ENCODE measurements at regions not wholly inside any gene's neighbourhood (a gene's known extent, or its start where the extent isn't known, plus 50 kb on each side); places are given as distances from the start of the nearest gene placed in this dataset.
A peak's percentile ranks its signal among the peaks of the same experiment; 100 is the strongest.

GRCh38 chr2:204127238-204127637 lies 190.7 kb downstream of the ICOS start:
- Histone ChIP-seq H3K9me3 (replicated peaks; ENCODE audit: insufficient read depth, low read length) (no peaks in the 10 kb centered on the region), H3K27ac (ENCODE audit: low read length) (no peak overlapping the region), H3K9me2 (replicated peaks; ENCODE audit: insufficient read depth, low read length) (no peaks in the 10 kb centered on the region), H3K36me3 (replicated peaks; ENCODE audit: insufficient read depth, low read length) (no peaks in the 10 kb centered on the region), H3K27me3 (replicated peaks; ENCODE audit: insufficient read depth, low read length) (no peaks in the 10 kb centered on the region), H3K4me2 (ENCODE audit: low read depth, low read length) (no peak overlapping the region), H3F3A (ENCODE audit: insufficient read depth, low read length) (no peaks in the 10 kb centered on the region), H3K4me3 (ENCODE audit: low read length) (no peak overlapping the region), H3K9ac (ENCODE audit: low read length) (no peak overlapping the region), H2AFZ (ENCODE audit: low read length) (no peak overlapping the region), H3K79me2 (ENCODE audit: low read length) (no peaks in the 10 kb centered on the region), H3K4me1 (ENCODE audit: low read length) (peaks cover 8% of the 10 kb centered on the region), H4K20me1 (ENCODE audit: insufficient read depth, low read length) (no peaks in the 10 kb centered on the region)
- TF ChIP-seq, protein P1, sequence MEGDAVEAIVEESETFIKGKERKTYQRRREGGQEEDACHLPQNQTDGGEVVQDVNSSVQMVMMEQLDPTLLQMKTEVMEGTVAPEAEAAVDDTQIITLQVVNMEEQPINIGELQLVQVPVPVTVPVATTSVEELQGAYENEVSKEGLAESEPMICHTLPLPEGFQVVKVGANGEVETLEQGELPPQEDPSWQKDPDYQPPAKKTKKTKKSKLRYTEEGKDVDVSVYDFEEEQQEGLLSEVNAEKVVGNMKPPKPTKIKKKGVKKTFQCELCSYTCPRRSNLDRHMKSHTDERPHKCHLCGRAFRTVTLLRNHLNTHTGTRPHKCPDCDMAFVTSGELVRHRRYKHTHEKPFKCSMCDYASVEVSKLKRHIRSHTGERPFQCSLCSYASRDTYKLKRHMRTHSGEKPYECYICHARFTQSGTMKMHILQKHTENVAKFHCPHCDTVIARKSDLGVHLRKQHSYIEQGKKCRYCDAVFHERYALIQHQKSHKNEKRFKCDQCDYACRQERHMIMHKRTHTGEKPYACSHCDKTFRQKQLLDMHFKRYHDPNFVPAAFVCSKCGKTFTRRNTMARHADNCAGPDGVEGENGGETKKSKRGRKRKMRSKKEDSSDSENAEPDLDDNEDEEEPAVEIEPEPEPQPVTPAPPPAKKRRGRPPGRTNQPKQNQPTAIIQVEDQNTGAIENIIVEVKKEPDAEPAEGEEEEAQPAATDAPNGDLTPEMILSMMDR (IDR thresholded peaks at IDR 0.05; ENCODE audit: low read length), result no peak
- TF ChIP-seq EZH2 (optimal IDR thresholded peaks at IDR 0.05; ENCODE audit: low read depth, low read length) (no peak), EZH2phosphoT487 (IDR thresholded peaks at IDR 0.05; ENCODE audit: low read length) (no peak)
- no peak for DNase-seq

GRCh38 chr2:204129591-204130294 lies 193.2 kb downstream of the ICOS start:
- Histone ChIP-seq H2AFZ (ENCODE audit: low read length) (no peak overlapping the region), H3K27me3 (replicated peaks; ENCODE audit: insufficient read depth, low read length) (no peaks in the 10 kb centered on the region), H3K9me3 (replicated peaks; ENCODE audit: insufficient read depth, low read length) (no peaks in the 10 kb centered on the region), H3K4me1 (ENCODE audit: low read length) (peaks cover 10% of the 10 kb centered on the region), H3K9me2 (replicated peaks; ENCODE audit: insufficient read depth, low read length) (no peaks in the 10 kb centered on the region), H3K79me2 (ENCODE audit: low read length) (no peaks in the 10 kb centered on the region), H3K27ac (ENCODE audit: low read length) (no peak overlapping the region), H3K4me2 (ENCODE audit: low read depth, low read length) (no peak overlapping the region), H3K36me3 (replicated peaks; ENCODE audit: insufficient read depth, low read length) (no peaks in the 10 kb centered on the region), H4K20me1 (ENCODE audit: insufficient read depth, low read length) (no peaks in the 10 kb centered on the region), H3F3A (ENCODE audit: insufficient read depth, low read length) (no peaks in the 10 kb centered on the region), H3K9ac (ENCODE audit: low read length) (no peak overlapping the region), H3K4me3 (ENCODE audit: low read length) (no peak overlapping the region)
- TF ChIP-seq, protein P1 (IDR thresholded peaks at IDR 0.05; ENCODE audit: low read length), result no peak
- no peak for TF ChIP-seq EZH2 (optimal IDR thresholded peaks at IDR 0.05; ENCODE audit: low read depth, low read length)
- TF ChIP-seq EZH2phosphoT487 (IDR thresholded peaks at IDR 0.05; ENCODE audit: low read length), result no peak
- DNase-seq, result no peak

DNA sequence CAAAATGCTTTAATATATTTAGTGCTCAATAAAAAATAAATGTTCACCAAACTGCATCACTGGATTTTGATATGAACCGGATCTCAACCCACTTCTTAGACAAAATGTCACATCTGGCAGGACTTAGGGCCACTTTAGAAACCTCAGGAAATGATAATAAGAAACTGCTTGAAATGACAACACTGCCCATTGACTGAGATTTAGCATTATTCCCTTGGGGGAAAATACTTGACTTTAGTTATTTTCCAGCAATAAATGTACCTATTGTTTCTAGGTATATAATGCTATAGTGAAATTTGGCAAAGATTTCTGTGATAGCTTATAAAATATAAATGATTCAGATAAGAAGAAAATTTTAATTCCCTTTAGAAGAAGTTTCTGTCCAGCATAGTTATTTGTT lies 195.1 kb downstream of the ICOS start:
- TF ChIP-seq, protein P1 (IDR thresholded peaks at IDR 0.05; ENCODE audit: low read length), result no peak
- TF ChIP-seq EZH2 (optimal IDR thresholded peaks at IDR 0.05; ENCODE audit: low read depth, low read length) (no peak), EZH2phosphoT487 (IDR thresholded peaks at IDR 0.05; ENCODE audit: low read length) (no peak)
- H3K4me2 ChIP-seq (ENCODE audit: low read depth, low read length), result no peak overlapping the region
- no peaks in the 10 kb centered on the region for H4K20me1 ChIP-seq (ENCODE audit: insufficient read depth, low read length)
- H3F3A ChIP-seq (ENCODE audit: insufficient read depth, low read length), result no peaks in the 10 kb centered on the region
- H3K4me1 ChIP-seq (ENCODE audit: low read length), result peaks cover 10% of the 10 kb centered on the region
- no peaks in the 10 kb centered on the region for H3K9me3 ChIP-seq (replicated peaks; ENCODE audit: insufficient read depth, low read length)
- H2AFZ ChIP-seq (ENCODE audit: low read length), result 0 out of 2 replicates have a peak overlapping the region, but pooled peaks have one; percentile 49
- no peaks in the 10 kb centered on the region for H3K79me2 ChIP-seq (ENCODE audit: low read length)
- H3K27me3 ChIP-seq (replicated peaks; ENCODE audit: insufficient read depth, low read length), result no peaks in the 10 kb centered on the region
- no peak overlapping the region for H3K9ac ChIP-seq (ENCODE audit: low read length)
- H3K9me2 ChIP-seq (replicated peaks; ENCODE audit: insufficient read depth, low read length), result no peaks in the 10 kb centered on the region
- DNase-seq, result no peak
- H3K4me3 ChIP-seq (ENCODE audit: low read length), result no peak overlapping the region
- H3K27ac ChIP-seq (ENCODE audit: low read length), result no peak overlapping the region
- H3K36me3 ChIP-seq (replicated peaks; ENCODE audit: insufficient read depth, low read length), result no peaks in the 10 kb centered on the region
